CD14-positive monocyte (primary cell): ENCODE measurements at regions not wholly inside any gene's neighbourhood (a gene's known extent, or its start where the extent isn't known, plus 50 kb on each side); places are given as distances from the start of the nearest gene placed in this dataset.

Source experiments
- DNase-seq, 3 donors: peaks; one replicate each; pipeline ENCODE4 v3.0.0-alpha.2; 2011 to 2022
- H2AFZ ChIP-seq: 2 replicates; pipeline ENCODE4 v1.6.0; 2012; ENCODE audit warnings: mild to moderate bottlenecking, low read depth, low read length, inconsistent platforms; ENCODE audit not compliant: insufficient read depth, poor library complexity, severe bottlenecking
- H3K27ac ChIP-seq, 2 donors: 1 replicate in 1 of 2; 2 replicates in 1 of 2; pipeline ENCODE4 v1.5.1; 2012 to 2013; ENCODE audit warnings: low read length in 2 of 2, control low read depth in 1 of 2, inconsistent platforms in 1 of 2, low read depth in 1 of 2, mild to moderate bottlenecking in 1 of 2
- H3K27me3 ChIP-seq, 2 donors: one replicate each; pipeline versions ENCODE4 v1.6.0 to v1.6.1; 2011 to 2013; ENCODE audit warnings: low read length in 2 of 2; ENCODE audit not compliant: control insufficient read depth in 2 of 2, insufficient read depth in 2 of 2
- H3K36me3 ChIP-seq, 2 donors: replicated peaks in 1 of 2; 1 replicate in 1 of 2; 2 replicates in 1 of 2; pipeline versions ENCODE4 v1.5.1 to v1.6.1; 2012 to 2013; ENCODE audit warnings: low read length in 2 of 2, control low read depth in 1 of 2, inconsistent platforms in 1 of 2, mild to moderate bottlenecking in 1 of 2; ENCODE audit not compliant: insufficient read depth in 2 of 2, control insufficient read depth in 1 of 2
- H3K4me1 ChIP-seq, 2 donors: 1 replicate in 1 of 2; 2 replicates in 1 of 2; pipeline versions ENCODE4 v1.5.1 to v1.6.1; 2012 to 2013; ENCODE audit warnings: low read length in 2 of 2, control low read depth in 1 of 2, inconsistent platforms in 1 of 2, mild to moderate bottlenecking in 1 of 2, moderate library complexity in 1 of 2; ENCODE audit not compliant: insufficient read depth in 2 of 2, control insufficient read depth in 1 of 2
- H3K4me2 ChIP-seq: replicated peaks from 2 replicates; pipeline ENCODE3; 2012; ENCODE audit warnings: low read length, moderate library complexity, mild to moderate bottlenecking; ENCODE audit not compliant: poor library complexity, severe bottlenecking; ENCODE audit errors: extremely low read depth
- H3K4me3 ChIP-seq, 3 experiments: fragments of 200-600 bp in 1 of 3; sonication (generic) in 1 of 3; replicated peaks in 1 of 3; 1 replicate in 2 of 3; 2 replicates in 1 of 3; pipeline ENCODE4 v1.5.1; 2011 to 2013; ENCODE audit warnings: low read length in 3 of 3, mild to moderate bottlenecking in 3 of 3, control low read depth in 2 of 3, low read depth in 2 of 3, inconsistent platforms in 1 of 3, moderate library complexity in 1 of 3
- H3K79me2 ChIP-seq: 2 replicates; pipeline ENCODE4 v1.6.0; 2012; ENCODE audit warnings: mild to moderate bottlenecking, control low read depth, inconsistent platforms, low read length, moderate library complexity; ENCODE audit not compliant: insufficient read depth
- H3K9ac ChIP-seq: 2 replicates; pipeline ENCODE4 v1.6.0; 2017; ENCODE audit warnings: low read length, mild to moderate bottlenecking; ENCODE audit not compliant: insufficient read depth, poor library complexity, severe bottlenecking
- H3K9me3 ChIP-seq, 2 donors: replicated peaks in 1 of 2; 1 replicate in 1 of 2; 2 replicates in 1 of 2; pipeline versions ENCODE4 v1.5.1 to v1.6.1; 2012 to 2013; ENCODE audit warnings: low read length in 2 of 2, control low read depth in 1 of 2; ENCODE audit not compliant: control insufficient read depth in 1 of 2, insufficient read depth in 1 of 2
- H4K20me1 ChIP-seq: 2 replicates; pipeline ENCODE4 v1.6.0; 2012; ENCODE audit warnings: mild to moderate bottlenecking, low read length, control low read depth, moderate library complexity; ENCODE audit not compliant: insufficient read depth
- H3K27ac Mint-ChIP-seq, 7 donors: one replicate each; pipeline ENCODE4 v1.8.0; 2020; ENCODE audit warnings: mild to moderate bottlenecking in 7 of 7, mixed read lengths in 7 of 7, moderate library complexity in 6 of 7, inconsistent platforms in 2 of 7
- H3K27me3 Mint-ChIP-seq, 3 donors: one replicate each; pipeline ENCODE4 v1.8.0; 2021 to 2022; ENCODE audit warnings: low read depth in 3 of 3, mild to moderate bottlenecking in 3 of 3, mixed read lengths in 3 of 3, moderate library complexity in 3 of 3, inconsistent platforms in 1 of 3
- H3K36me3 Mint-ChIP-seq, 2 donors: one replicate each; pipeline ENCODE4 v1.8.0; 2020; ENCODE audit warnings: mixed read lengths in 2 of 2, inconsistent platforms in 1 of 2, mild to moderate bottlenecking in 1 of 2
- H3K4me1 Mint-ChIP-seq: one replicate; pipeline ENCODE4 v1.8.0; 2020; ENCODE audit warnings: mild to moderate bottlenecking, mixed read lengths
- H3K4me3 Mint-ChIP-seq, 2 donors: one replicate each; pipeline ENCODE4 v1.8.0; 2020; ENCODE audit warnings: mild to moderate bottlenecking in 2 of 2, mixed read lengths in 2 of 2, moderate library complexity in 1 of 2
- H3K9me3 Mint-ChIP-seq, 7 donors: one replicate each; pipeline ENCODE4 v1.8.0; 2020 to 2022; ENCODE audit warnings: mixed read lengths in 7 of 7, mild to moderate bottlenecking in 6 of 7, moderate library complexity in 6 of 7, inconsistent platforms in 2 of 7
- CTCF ChIP-seq: fragments of 200-600 bp; IDR thresholded peaks from one replicate; pipeline ENCODE4 v1.8.0; 2022; ENCODE audit warnings: antibody characterized with exemption, mild to moderate bottlenecking
- WGBS: methylation state at CpG from one replicate; pipeline ENCODE4 v1.1.5; 2013; ENCODE audit warnings: missing lambda C conversion rate; ENCODE audit not compliant: insufficient coverage; 5-methylcytosine and 5-hydroxymethylcytosine counted together
- intact Hi-C, 2 donors: fragments of 100-400 bp; cut with micrococcal nuclease; formaldehyde crosslinking; loops; one replicate each; pipeline versions ENCODE4 v1.15.0 to v1.15.1; 2023

- Histone ChIP-seq H3K4me3 (no peak overlapping the region), H3K36me3 (no peaks in the 10 kb centered on the region), H3K27me3 (no peaks in the 10 kb centered on the region), H3K79me2 (no peaks in the 10 kb centered on the region), H3K4me1 (no peaks in the 10 kb centered on the region), H2AFZ (no peak overlapping the region), H4K20me1 (no peaks in the 10 kb centered on the region), H3K4me2 (no peak overlapping the region), H3K27ac (no peak overlapping the region), H3K9ac (no peak overlapping the region), H3K9me3 (no peaks in the 10 kb centered on the region)
- Mint-ChIP-seq H3K36me3 (no peaks in the 10 kb centered on the region), H3K4me1 (no peaks in the 10 kb centered on the region), H3K27me3 (peaks cover 13 to 18% (median 16%) of the 10 kb centered on the region in 3 donors), H3K27ac (no peak overlapping the region), H3K4me3 (no peak overlapping the region), H3K9me3 (no peaks in the 10 kb centered on the region)
- no peak for DNase-seq
- 91% methylated on average over 10 of the region's 12 CpGs for WGBS
- TF ChIP-seq CTCF = no peak
- intact Hi-C loops = no loop called here
Measured at GRCh38 chr16:86774931-86775330, 196.6 kb downstream of the FOXL1 start.

- peaks cover 13 to 18% (median 16%) of the 10 kb centered on the region in 3 donors for H3K27me3 Mint-ChIP-seq
- H3K27me3 ChIP-seq = no peaks in the 10 kb centered on the region
- no peaks in the 10 kb centered on the region for H3K36me3 Mint-ChIP-seq
Measured at GRCh38 chr16:86775511-86775921, 197.2 kb downstream of the FOXL1 start.

More at GRCh38 chr16:86775511-86775921, 197.2 kb downstream of the FOXL1 start:
- H3K79me2 ChIP-seq = no peaks in the 10 kb centered on the region
- no peak for DNase-seq
- no peaks in the 10 kb centered on the region for H3K9me3 Mint-ChIP-seq
- H3K4me1 ChIP-seq = no peaks in the 10 kb centered on the region
- no peak for TF ChIP-seq CTCF
- H3K36me3 ChIP-seq = no peaks in the 10 kb centered on the region
- no peak overlapping the region for H3K4me2 ChIP-seq
- intact Hi-C loops = no loop called here
- H3K9ac ChIP-seq = no peak overlapping the region
- H3K27ac ChIP-seq = no peak overlapping the region
- no peak overlapping the region for H3K4me3 Mint-ChIP-seq
- 56% methylated on average over 9 of the region's 14 CpGs for WGBS
- H3K4me1 Mint-ChIP-seq = no peaks in the 10 kb centered on the region
- H3K9me3 ChIP-seq = no peaks in the 10 kb centered on the region
- no peak overlapping the region for H3K4me3 ChIP-seq
- no peaks in the 10 kb centered on the region for H4K20me1 ChIP-seq
- H2AFZ ChIP-seq = no peak overlapping the region
- no peak overlapping the region for H3K27ac Mint-ChIP-seq
